Activated CD4-positive, CD25-positive, alpha-beta regulatory T cell treated with anti-CD3 and anti-CD28 coated beads, Interleukin-2, amount 50 U/mL, for 72 hours (primary cell): ENCODE measurements at regions not wholly inside any gene's neighbourhood (a gene's known extent, or its start where the extent isn't known, plus 50 kb on each side); places are given as distances from the start of the nearest gene placed in this dataset.

Experiments used
- DNase-seq: peaks from one replicate; pipeline ENCODE4 v3.0.0; 2021

DNA sequence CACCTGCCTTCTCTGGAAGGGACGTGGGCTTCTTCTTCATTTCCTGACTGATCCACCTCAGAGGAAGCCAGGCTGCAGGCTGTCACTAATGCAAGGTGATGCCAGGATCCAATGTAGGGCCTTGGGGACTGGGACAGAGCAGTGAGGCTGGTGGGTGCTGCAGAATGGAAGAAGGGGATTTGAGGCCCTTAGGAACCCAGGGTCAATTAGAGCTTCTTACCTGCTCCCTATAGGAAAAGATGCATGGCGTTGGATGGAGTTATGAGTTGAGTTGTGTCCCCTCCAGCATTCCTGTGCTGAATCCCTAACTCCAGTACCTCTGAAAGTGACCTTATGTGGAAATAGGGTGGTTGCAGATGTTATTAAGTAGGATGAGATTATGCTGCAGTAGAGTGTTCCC lies 190.4 kb downstream of the MIAT start:
- no peak for DNase-seq

DNA sequence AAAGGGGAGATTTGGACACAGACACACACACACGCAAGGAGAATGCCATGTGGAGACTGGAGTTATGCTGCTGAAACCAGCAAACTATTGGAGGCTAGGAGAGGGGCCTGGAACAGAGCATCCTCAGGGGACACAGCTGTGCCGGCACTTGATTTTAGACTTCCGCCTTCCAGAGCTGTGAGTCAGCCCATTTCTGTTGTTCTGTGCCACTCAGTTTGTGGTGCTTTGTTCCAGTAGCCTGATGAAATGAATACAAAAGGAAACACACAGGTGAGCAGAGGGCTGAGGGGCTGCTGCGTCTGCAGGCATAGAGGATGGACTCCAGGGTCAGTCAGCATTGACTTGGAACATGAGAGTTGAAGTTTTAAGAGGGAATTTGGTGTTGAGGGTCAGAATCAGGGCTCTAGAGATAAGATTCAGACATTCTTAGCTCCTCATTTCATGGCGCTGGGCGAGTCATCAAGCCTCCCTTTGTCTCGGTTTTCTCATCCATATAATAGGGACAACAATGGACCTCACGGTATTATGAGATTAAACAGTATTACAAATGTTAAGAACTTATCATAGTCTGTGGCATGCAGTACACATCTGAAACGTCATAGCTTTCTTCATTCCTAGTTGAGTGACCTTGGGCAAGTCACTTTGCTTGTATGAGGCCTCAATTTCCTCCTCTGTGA lies 191.0 kb downstream of the MIAT start:
- no peak for DNase-seq

DNA sequence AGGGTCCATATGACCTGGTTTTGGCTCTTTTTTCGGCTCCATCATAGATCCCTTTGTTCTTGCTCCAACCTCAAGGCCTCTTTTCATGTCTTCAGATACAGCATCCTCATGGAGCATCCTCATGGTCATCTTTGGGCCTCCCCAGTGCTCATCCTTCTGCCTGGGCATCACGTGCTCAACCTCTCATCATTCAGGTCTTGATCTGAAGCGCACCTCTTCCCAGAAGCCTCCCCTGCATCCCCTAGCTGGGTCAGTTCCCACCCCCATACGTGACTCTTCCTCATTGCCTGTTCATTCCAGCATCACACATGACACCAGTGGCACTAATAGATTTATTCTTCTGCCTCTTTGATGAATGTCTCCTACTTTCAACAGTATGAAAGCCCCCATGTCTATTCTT lies 192.2 kb downstream of the MIAT start:
- DNase-seq, result no peak

DNA sequence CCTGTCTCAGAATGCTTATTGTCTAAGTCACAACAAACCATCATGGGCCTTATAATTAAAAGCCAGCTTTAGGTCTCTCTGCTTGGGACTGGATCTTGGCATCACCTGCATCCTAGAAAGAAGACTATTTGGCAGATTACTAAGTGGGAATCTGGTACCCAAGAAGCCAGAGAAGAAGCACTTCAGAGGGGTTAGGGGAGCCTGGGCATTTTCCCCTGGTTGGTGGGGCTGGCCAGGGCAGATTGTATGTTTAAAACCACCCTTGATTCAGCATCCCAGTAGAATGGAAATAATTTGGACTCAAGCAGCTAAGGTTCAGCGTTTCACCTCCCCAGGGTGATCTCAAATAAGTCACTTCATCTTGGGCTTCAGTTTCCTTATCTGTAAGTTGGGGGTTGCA lies 193.7 kb downstream of the MIAT start:
- no peak for DNase-seq

DNA sequence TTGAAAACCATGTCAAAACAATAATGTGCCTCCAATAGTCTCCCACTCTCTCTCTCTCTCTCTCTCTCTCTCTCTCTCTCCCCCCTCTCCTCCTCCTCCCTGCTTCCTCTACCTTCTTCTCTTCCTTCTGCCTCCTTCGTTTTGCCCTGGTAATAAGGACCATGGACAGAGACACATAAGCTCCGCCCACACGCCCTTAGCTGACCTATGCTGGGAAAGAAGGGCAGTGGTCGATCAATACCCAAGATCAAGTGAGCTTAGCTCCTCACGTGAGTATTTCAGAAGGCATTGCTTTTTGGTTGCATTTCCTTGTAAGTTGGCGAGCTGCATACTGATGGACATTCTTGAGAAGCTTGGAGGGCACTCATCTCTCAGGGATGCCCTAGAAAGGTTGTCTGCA lies 194.8 kb downstream of the MIAT start:
- no peak for DNase-seq

DNA sequence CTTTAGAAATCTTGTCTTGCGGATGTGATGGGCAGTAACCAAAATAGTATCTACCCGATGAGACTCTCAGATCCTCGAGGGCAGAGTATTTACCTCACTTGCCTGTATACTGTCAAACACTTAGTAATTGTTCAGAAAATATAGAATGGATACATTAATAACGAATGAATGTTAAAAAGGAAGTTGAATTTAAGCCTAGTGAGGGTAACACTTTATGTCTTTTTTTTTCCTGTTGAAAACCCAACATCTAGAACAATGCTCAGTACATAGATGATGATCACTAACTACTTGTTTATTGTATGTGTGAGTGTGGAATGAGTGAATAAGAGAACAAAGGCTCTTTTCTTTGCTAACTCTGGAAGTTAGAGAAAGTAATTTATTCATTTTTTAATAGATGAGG lies 195.7 kb downstream of the MIAT start:
- no peak for DNase-seq

DNA sequence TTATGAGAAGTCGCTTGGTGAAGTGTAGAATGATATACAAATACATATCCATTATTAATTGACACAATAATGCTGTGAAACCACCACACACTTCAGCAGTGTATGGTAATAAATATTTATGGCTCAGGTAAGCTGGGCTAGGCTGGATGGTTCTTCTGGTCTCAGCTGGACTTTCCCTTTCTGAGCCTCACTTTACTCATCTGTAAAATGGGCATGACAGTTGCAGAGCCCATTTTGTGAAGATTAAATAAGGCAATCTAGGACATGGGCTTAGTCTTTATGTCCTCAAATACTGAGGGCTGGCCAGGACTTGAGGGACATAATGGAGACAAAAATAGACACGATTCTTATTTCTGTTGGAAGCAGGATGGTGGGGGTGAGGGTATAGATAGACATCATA lies 196.1 kb downstream of the MIAT start:
- no peak for DNase-seq

DNA sequence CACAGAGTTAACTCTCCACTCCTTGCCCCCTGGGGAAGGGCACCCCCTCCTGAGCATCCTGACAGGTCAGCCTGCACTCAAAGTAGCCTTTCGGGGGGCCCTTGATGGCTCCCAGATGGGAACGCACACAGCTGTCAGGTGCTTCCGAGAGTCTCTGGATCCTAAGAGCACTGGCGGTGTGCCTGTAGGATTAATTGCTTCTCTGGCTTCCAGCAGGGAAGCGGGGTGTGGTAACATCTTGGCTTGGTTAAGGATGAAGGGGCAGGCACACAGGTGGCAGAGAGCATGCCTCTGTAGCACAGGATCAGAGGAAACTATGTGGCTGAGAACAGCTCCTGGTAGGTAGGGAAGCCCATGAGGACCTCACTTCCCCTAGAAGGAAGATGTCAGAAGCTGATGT lies 199.8 kb downstream of the MIAT start:
- DNase-seq, result no peak

DNA sequence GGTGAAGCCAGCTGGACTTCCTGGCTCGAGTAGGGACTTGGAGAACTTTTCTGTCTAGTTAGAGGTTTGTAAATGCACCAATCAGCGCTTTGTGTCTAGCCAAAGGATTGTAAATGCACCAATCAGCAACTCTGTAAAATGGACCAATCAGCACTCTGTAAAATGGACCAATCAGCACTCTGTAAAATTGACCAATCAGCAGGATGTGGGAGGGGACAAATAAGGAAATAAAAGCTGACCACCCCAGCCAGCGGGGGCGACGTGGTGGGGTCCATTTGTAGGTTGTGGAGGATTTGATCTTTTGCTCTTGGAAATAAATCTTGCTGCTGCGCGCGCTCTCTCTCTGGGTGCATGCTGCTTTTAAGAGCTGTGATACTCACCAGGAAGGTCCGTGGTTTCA lies 202.9 kb downstream of the MIAT start:
- no peak for DNase-seq

DNA sequence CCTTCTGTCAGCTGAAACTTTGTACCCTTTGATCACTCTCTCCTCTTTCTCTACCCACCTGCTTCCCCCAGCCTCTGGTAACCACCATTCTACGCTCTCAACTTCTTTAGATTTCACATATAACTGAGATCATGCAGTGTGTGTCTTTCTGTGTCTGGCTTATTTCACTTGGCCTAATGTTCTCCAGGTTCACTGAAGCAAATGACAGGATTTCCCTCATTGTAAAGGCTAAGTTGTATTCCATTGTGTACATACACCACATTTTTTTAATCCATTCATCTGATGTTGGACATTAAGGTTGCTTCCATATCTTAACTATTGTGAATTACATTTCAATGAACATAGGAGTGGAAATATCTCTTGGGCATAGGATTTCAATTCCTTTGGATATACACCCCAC lies 207.6 kb downstream of the MIAT start:
- DNase-seq, result no peak

DNA sequence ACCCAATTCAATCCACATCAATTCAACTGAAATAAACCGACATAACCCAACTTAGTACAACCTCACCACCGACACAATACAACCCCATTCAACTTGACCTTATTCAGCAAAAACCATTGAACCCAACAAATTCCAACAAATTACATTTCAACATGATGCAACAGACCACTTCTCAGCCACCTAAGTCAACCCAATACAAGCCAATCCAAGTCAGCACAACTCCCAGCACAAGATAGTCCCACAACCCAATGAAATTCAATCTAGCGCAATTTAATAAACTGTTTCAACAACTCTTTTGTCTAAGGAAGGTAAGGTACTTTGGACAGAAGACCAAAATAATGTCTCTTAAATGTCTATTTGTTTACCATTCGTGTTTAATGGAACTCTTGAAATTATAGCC lies 226.0 kb downstream of the MIAT start:
- no peak for DNase-seq

DNA sequence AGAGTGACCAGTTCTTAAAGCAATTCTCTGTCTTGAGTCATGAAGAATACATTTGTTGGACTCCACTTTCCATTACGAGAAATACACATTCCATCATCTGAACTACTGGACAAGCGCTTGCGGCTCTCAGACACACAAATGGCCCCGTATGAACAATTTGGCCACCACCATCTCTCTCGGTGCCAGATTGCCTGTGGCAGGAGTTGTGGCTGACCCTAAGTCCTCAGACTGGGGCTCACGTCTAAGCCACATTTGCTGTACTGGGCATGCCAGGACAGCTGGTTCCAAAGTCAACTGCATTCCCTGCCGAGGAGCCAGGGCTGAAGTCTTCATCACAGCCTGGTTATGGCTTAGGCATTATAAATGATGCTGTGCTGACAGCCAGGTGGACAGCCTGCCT lies 227.5 kb downstream of the MIAT start:
- DNase-seq, result no peak

DNA sequence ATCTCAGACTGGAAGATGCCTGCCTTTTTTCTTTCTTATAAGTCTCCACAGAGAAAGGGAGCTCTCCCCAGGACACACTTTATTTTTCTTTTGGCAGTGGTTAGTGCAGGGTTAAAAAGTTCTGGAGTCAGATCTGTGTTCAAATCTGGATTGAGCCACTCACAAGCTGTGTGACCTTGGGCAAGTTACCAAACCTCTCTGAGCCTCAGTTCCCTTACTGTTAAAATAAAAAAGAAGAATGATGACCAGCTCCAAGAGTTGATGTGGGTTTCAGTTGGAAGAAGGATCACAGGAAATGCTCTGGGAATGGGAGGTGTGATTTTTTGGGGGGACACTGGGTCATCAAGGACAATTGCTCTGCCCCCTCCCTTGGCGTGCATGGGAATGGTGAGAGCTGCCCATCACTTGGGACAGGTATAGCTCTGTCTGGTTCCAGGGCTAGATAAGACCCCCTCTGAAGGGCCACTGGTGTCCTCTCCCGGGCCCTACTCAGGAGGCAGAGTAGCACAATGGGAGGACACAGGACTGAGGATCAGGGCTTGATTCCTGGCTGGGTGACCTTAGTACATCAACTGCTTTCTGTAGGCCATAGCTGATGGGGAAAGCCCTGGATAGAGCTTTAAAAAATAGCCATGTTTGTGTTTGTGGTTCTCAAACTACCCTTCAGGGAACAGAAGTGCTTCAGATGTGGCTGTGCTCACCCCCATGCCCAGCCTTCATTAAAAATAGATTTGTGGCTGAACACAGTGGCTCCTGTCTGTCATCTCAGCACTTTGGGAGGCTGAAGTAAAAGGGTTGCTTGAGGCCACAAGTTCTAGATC lies 228.3 kb downstream of the MIAT start:
- DNase-seq, result no peak

DNA sequence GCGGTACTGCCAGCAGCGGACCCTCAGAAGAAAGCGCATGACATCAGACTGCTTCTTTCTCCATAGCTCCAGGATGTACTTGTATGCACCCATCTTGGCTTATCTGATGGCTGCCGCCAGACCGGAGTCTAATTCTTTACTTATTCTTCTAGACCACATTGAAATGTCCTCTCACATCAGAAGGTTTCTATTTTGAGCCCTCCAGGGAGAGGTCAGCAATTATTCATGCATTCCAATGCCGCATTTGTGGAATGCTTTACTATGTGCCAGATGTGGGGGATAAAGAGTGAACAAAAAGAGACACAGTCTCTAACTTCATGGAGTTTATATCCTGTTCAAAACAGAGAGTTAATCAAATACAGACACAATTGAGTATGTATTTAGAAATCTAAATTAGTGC lies 230.1 kb downstream of the MIAT start:
- no peak for DNase-seq

DNA sequence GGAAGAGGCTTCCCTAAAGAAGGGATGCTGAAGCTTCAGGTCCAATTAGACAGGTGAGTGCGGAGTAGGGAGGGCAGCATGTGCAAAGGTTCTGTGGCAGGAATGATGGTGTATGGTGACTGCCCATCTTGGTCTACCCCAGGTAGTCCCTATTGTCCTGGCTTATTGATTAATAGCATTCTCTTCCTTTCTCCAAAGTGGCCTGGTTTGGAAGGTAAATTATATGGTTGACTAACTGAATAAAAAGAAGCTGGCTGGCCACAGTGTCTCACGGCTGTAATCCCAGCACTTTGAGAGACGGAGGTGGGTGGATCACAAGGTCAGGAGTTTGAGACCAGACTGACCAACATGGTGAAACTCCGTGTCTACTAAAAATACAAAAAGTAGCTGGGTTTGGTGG lies 230.5 kb downstream of the MIAT start:
- DNase-seq, result no peak

DNA sequence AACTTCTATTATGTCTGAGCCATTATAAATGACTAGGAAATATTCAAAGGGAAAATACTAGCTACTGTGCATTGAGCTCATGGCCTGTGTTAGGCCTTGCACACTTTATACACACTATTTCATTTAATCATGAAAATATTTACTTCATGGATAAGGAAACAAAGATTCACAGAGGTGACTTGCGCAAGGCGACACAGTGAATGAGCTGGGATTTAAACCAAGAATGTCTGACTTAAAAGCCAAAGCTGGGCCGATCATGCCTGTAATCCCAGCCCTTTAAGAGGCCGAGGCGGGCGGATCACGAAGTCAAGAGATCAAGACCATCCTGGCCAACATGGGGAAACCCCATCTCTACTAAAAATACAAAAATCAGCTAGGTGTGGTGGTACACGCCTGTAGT lies 231.5 kb downstream of the MIAT start:
- no peak for DNase-seq

DNA sequence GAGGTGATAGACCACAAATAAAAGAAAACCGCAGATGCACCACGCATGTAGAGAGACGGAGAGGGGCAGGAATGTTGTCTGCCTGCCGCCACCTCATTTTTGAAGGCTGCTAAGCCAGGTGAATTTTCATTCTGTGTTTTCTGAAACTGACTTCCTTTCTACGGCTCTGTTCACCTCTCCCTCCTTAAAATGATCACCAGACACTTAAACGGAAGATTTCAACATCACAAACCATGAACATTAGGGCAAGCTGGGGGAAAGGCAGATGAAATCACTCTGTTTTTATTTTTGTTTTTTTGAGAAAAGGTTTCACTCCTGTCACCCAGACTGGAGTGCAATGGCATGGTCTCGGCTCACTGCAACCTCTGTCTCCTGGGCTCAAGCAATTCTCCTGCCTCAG lies 232.4 kb downstream of the MIAT start:
- DNase-seq, result no peak

DNA sequence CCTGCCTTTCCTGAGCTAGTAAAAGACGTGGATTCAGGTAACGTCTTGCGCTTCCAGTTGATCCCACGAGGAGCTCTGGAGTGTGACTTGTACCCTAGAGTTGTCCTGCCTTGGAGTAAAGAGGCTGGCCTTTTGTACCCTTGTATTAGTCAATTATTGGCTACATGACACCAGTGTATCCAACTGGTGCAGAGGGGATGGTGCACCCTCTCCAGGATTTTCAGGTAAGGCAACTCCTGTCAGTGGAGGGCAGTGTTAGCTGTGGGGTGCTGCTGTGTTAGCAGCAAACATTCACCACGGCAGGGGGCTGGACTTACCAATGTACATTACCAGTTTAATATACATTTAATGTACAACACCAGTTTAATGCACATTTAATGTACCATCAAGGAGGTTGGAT lies 233.5 kb downstream of the MIAT start:
- no peak for DNase-seq

DNA sequence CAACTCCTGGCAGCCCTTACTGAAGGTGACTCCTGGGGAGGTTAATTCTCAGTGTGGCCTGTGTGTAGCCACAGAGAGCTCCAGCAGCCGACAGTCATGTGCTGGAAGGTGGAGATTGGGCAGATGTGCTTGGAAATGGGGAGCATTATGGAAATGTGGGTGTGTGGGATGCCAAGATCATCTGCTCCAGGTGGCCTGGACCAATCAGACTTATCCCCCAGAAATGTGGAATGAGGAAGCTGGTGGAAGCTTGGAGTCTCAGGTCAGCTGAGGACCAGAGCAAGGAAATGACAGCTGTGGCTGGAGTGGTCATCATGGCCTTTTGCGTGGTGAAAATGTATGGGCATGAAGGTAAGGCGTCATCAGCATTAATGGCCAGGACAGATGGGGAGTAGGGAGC lies 234.0 kb downstream of the MIAT start:
- DNase-seq, result no peak

DNA sequence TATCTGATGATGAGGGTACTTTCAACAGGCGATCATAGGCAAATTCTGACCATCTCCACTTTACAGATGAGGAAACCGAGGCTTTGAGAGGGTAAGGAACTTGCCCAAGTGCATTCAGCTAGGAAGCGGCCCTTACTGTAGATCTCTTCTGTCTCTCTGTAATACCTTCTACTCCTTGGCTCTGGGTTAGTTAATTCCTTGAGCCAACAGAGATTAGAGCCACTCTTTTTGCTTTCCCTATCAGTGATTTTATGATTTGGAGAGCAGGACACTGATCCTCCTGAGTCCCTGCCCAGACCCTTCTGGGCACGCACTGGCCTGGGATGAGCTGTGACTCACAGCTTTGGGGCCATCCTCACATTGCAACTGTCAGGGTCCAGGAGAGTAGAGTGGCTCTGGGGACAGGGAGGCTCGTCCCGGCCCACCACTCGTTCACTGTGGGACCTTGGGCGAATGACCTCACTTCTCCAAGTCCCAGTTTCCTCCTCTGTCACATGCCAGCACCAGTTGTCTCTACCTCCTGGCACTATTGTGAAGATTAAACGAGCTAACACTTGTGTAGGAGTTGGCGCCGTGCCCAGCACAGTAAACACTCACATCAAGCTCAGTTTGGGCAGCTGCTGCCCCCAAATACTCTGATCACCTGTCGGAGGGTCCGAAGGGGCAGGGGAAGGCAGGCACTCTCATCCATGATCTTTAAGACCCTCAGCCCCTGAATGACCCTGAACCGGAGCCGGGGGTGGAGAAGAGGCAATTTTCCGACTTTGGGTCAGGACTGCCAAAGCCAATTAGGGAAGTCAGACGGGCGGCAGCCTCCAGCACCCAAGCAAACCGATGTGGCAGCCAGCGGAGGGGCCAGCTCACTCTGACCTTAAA lies 235.0 kb downstream of the MIAT start:
- DNase-seq, result no peak

DNA sequence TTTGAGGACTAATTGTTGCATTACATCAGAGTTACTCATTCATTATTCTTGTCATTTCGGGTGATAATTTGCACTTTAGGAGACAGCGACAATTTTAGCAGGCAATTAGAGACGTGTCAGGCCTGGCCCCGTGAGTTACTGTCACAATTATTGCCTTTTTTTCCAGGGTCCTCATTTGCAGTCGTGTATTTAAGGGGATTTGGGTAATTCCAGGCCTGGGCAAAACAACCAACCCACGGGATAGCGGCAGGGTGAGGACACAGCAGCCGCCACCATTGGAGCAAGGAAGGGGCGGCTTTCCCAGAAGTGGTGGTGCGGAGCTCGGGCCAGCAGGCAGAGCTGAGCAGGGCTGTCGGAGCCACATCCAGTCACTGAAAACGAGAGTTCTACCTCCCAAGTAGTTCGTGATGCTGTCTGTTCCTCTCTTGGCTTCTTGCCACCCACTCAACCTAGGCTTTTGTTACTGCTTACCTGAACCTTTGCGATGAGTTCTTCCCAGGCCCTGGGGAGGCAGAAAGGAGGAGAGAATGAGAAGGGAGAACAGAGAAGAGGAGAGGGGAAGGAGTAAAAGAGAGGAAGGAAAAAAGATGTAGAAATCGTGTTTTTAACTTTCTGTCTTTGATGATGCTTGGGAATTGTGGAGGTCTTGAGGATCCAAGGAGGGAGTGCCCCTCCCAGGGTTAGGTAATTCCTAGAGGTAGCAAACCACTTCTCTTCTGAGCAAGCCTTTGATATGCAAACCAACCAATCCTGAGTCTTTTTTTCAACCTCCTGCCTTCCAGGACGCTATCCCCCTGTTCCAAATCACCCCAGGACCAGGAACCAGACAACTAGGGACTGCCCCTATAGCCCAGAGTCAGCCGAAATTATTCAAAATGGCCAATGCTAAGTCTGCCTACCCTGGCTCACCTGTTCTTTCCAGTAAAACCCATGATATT lies 236.1 kb downstream of the MIAT start:
- no peak for DNase-seq

DNA sequence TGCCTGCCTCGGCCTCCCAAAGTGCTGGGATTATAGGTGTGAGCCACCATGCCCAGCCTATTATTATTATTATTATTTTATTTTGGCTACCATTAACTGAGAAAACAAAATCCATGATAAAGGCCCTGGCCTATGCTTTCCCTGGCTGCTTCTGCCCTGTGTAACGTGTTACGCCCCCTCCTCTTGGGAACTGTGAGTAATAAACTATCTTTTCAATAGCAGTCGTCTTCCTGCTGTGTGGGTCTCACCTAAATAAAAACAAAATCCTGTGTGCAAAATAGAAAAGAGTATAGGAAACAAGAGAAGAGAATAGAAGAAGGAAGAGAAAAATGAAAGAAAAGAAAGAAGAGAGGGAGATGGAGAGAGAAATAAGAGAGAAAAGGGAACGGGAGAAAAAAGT lies 237.0 kb downstream of the MIAT start:
- DNase-seq, result no peak
